Suprapubic skin (tissue), 4 donors: ENCODE measurements at regions not wholly inside any gene's neighbourhood (a gene's known extent, or its start where the extent isn't known, plus 50 kb on each side); places are given as distances from the start of the nearest gene placed in this dataset.

Source experiments
- CTCF ChIP-seq, 2 donors: fragments of 200-600 bp in 1 of 2; fragments of 450-650 bp in 1 of 2; sonication (generic) in 1 of 2; IDR thresholded peaks; one replicate each; pipeline ENCODE4 v1.5.1; 2016 to 2019; ENCODE audit warnings: antibody characterized with exemption in 2 of 2, mild to moderate bottlenecking in 1 of 2, moderate library complexity in 1 of 2
- EP300 ChIP-seq: sonication (generic); formaldehyde crosslinking; IDR thresholded peaks from one replicate; pipeline ENCODE4 v1.6.1; 2017; ENCODE audit warnings: antibody characterized with exemption
- POLR2A ChIP-seq, 2 donors: fragments of 450-650 bp; IDR thresholded peaks; one replicate each; pipeline ENCODE4 v1.6.1; 2017; ENCODE audit warnings: antibody characterized with exemption in 2 of 2, mild to moderate bottlenecking in 2 of 2, moderate library complexity in 2 of 2
- POLR2AphosphoS5 ChIP-seq, 3 donors: sonication (generic); formaldehyde crosslinking; IDR thresholded peaks; one replicate each; pipeline ENCODE4 v1.6.1; 2017; ENCODE audit warnings: antibody characterized with exemption in 3 of 3

GRCh38 chr1:234849832-234850231 is 239.9 kb upstream of the IRF2BP2 start:
- TF ChIP-seq CTCF (IDR thresholded peaks at IDR 0.05) (no peak), POLR2A (IDR thresholded peaks at IDR 0.05) (no peak), EP300 (no peak), POLR2AphosphoS5 (IDR thresholded peaks at IDR 0.05) (no peak)
